ENCODE measurements at regions not wholly inside any gene's neighbourhood (a gene's known extent, or its start where the extent isn't known, plus 50 kb on each side); places are given as distances from the start of the nearest gene placed in this dataset.

DNA sequence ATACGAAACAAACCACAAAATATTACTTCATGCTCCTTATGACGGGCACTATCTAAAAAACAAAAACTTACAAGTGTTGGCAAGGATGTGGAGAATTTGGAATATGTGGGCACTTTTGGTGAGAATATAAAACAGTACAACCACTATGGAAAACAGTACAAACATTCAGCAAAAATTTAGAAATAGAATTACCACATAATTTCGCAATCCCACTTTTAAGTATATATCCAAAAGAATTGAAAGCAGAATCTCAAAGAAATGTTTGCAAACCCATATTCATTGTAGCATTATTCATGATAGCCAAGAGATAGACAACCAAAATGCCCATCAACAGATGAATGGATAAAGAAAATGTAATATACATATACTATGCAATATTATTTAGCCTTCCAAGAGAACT is 1173.7 kb upstream of the PRR20A start:
- TF ChIP-seq POLR2A (IDR thresholded peaks at IDR 0.05; ENCODE audit: low read depth, low read length) (no peak), JUN (IDR thresholded peaks at IDR 0.05; ENCODE audit: borderline replicate concordance, insufficient read depth, insufficient read length, low read depth) (no peak), POLR2AphosphoS5 (IDR thresholded peaks at IDR 0.05; ENCODE audit: insufficient read depth, low read depth, low read length) (no peak), EZH2 (IDR thresholded peaks at IDR 0.05; ENCODE audit: borderline replicate concordance, low read depth, low read length, severe bottlenecking) (no peak)
- TF ChIP-seq, protein P1, sequence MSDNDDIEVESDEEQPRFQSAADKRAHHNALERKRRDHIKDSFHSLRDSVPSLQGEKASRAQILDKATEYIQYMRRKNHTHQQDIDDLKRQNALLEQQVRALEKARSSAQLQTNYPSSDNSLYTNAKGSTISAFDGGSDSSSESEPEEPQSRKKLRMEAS (IDR thresholded peaks at IDR 0.05; ENCODE audit: insufficient read depth, insufficient read length) = no peak
- TF ChIP-seq, protein P2, sequence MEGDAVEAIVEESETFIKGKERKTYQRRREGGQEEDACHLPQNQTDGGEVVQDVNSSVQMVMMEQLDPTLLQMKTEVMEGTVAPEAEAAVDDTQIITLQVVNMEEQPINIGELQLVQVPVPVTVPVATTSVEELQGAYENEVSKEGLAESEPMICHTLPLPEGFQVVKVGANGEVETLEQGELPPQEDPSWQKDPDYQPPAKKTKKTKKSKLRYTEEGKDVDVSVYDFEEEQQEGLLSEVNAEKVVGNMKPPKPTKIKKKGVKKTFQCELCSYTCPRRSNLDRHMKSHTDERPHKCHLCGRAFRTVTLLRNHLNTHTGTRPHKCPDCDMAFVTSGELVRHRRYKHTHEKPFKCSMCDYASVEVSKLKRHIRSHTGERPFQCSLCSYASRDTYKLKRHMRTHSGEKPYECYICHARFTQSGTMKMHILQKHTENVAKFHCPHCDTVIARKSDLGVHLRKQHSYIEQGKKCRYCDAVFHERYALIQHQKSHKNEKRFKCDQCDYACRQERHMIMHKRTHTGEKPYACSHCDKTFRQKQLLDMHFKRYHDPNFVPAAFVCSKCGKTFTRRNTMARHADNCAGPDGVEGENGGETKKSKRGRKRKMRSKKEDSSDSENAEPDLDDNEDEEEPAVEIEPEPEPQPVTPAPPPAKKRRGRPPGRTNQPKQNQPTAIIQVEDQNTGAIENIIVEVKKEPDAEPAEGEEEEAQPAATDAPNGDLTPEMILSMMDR (IDR thresholded peaks at IDR 0.05; ENCODE audit: extremely low read depth in 1 of 2, insufficient read depth in 1 of 2, low read depth in 1 of 2, low read length in 2 of 2) = no peak
